Nephron (organoid): ENCODE measurements at regions not wholly inside any gene's neighbourhood (a gene's known extent, or its start where the extent isn't known, plus 50 kb on each side); places are given as distances from the start of the nearest gene placed in this dataset.
A peak's percentile ranks its signal among the peaks of the same experiment; 100 is the strongest.

Experiments
- H3K27ac Mint-ChIP-seq, 3 experiments: 2 replicates each; pipeline ENCODE4 v1.8.0; 2020; ENCODE audit warnings: mixed read lengths in 3 of 3, mild to moderate bottlenecking in 2 of 3, moderate library complexity in 1 of 3
- H3K27me3 Mint-ChIP-seq: 2 replicates; pipeline ENCODE4 v1.8.0; 2021; ENCODE audit warnings: low read depth, mild to moderate bottlenecking, moderate library complexity, mixed read lengths
- H3K36me3 Mint-ChIP-seq: 2 replicates; pipeline ENCODE4 v1.8.0; 2020; ENCODE audit warnings: low read depth, mixed read lengths
- H3K4me1 Mint-ChIP-seq: 2 replicates; pipeline ENCODE4 v1.8.0; 2020; ENCODE audit warnings: mixed read lengths
- H3K4me3 Mint-ChIP-seq, 3 experiments: 2 replicates each; pipeline ENCODE4 v1.8.0; 2020; ENCODE audit warnings: mild to moderate bottlenecking in 3 of 3, mixed read lengths in 3 of 3, moderate library complexity in 2 of 3
- H3K9me3 Mint-ChIP-seq: 2 replicates; pipeline ENCODE4 v1.8.0; 2020; ENCODE audit warnings: mixed read lengths
- TF ChIP-seq, protein P1 (sequence below), 3 experiments: fragments of 200-600 bp; sonication (generic); IDR thresholded peaks; one replicate each; pipeline ENCODE4 v1.5.0; 2021; ENCODE audit warnings: antibody characterized with exemption in 3 of 3; ENCODE audit not compliant: unreplicated experiment in 3 of 3

DNA sequence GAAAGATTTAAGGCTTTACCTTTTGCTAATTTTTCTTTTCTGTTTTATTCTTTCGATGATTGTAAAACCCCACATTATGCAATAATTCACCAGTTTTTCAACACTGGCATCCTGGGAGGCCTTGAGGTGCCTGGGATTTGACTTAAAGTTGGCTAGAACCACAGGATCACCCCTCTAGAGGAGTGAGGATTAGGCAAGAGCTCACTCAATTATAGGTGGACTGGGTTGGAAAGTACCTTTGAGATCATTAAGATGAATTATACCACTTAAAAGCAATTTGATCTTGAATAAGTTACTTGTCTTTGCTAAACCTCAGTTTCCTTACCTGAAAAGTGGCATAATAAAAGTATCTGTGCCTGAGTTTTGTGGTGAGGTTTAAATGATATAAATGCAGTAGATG lies 212.8 kb upstream of the TPRG1 start:
- H3K9me3 Mint-ChIP-seq = no peaks in the 10 kb centered on the region
- H3K4me1 Mint-ChIP-seq = no peaks in the 10 kb centered on the region
- no peaks in the 10 kb centered on the region for H3K27me3 Mint-ChIP-seq
- H3K36me3 Mint-ChIP-seq = no peaks in the 10 kb centered on the region
- H3K4me3 Mint-ChIP-seq = no peak overlapping the region
- TF ChIP-seq, protein P1, sequence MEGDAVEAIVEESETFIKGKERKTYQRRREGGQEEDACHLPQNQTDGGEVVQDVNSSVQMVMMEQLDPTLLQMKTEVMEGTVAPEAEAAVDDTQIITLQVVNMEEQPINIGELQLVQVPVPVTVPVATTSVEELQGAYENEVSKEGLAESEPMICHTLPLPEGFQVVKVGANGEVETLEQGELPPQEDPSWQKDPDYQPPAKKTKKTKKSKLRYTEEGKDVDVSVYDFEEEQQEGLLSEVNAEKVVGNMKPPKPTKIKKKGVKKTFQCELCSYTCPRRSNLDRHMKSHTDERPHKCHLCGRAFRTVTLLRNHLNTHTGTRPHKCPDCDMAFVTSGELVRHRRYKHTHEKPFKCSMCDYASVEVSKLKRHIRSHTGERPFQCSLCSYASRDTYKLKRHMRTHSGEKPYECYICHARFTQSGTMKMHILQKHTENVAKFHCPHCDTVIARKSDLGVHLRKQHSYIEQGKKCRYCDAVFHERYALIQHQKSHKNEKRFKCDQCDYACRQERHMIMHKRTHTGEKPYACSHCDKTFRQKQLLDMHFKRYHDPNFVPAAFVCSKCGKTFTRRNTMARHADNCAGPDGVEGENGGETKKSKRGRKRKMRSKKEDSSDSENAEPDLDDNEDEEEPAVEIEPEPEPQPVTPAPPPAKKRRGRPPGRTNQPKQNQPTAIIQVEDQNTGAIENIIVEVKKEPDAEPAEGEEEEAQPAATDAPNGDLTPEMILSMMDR (IDR thresholded peaks at IDR 0.05; ENCODE audit: unreplicated experiment in 3 of 3) = no peak
- H3K27ac Mint-ChIP-seq = no peak overlapping the region

DNA sequence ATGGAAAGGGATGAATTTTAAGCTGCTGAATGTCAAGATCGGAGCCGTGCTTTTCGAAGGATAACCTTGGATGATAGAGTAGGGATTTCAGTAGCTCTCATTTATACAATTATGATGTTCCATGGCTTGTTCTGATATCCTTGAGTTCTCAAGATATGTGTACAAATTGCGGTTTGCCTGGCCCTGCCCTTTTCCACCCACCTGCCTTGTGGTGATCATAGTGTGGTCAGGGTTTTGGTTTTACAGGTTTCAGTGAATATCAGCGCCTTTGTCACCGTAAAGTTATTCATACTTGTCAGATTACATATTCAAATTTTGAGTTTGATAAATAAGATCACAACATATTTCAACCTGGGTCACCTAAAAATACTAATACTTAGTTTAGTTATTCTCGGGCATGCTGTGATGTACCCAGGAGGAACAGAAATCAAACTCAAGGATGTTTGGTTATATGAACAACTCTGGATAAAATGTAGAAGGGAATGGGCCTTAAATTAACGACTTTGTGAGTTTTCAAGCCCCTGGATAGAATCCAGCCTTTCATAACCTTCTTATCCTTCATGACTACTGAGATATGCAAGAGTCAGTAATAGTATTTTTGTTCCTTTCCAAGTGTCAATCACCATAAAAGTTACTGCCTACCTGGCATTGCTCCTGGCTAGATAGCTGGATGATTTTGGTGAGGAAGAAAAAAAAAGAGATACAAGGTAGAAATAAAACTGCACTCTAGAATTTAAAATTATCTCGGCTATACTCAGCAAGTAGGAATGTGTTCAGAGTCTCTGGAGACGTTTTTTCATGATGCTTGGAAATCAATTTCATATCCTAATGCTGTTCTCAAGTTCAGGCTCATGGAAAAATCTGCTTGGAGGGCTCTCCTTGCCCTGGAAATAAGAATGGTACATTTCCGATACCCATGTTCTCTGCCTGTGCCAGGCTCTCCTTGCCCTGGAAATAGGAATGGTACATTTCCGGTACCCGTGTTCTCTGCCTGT lies 209.2 kb upstream of the TPRG1 start:
- Mint-ChIP-seq H3K27ac (peak overlapping the region in 1 of 3 experiments; percentile 1), H3K4me3 (no peak overlapping the region), H3K4me1 (no peaks in the 10 kb centered on the region), H3K27me3 (no peaks in the 10 kb centered on the region), H3K36me3 (no peaks in the 10 kb centered on the region), H3K9me3 (peaks cover 3% of the 10 kb centered on the region)
- TF ChIP-seq, protein P1 (IDR thresholded peaks at IDR 0.05; ENCODE audit: unreplicated experiment in 3 of 3) = no peak

DNA sequence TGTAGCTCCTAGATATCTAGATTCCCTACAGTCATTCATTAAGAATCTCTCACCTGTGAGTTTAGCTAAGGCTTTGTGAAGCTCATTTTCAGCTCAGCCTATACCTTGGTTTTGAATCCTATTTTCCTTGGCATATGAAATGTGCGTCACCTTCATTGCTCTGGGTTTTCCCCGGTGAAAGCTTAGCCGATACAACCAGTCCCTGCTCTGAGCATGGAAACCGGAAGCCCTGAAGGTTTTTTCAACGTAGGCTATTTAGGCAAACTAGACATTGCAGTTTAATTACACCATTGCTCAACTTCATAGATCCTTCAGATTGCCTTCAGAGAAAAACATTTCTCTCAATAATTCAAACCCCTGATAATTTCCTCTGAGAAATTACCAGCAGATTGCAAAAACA lies 206.8 kb upstream of the TPRG1 start:
- TF ChIP-seq, protein P1 (IDR thresholded peaks at IDR 0.05; ENCODE audit: unreplicated experiment in 3 of 3) = no peak
- H3K9me3 Mint-ChIP-seq = peaks cover 6% of the 10 kb centered on the region
- no peaks in the 10 kb centered on the region for H3K4me1 Mint-ChIP-seq
- H3K27me3 Mint-ChIP-seq = no peaks in the 10 kb centered on the region
- H3K36me3 Mint-ChIP-seq = no peaks in the 10 kb centered on the region
- no peak overlapping the region for H3K4me3 Mint-ChIP-seq
- H3K27ac Mint-ChIP-seq = no peak overlapping the region

DNA sequence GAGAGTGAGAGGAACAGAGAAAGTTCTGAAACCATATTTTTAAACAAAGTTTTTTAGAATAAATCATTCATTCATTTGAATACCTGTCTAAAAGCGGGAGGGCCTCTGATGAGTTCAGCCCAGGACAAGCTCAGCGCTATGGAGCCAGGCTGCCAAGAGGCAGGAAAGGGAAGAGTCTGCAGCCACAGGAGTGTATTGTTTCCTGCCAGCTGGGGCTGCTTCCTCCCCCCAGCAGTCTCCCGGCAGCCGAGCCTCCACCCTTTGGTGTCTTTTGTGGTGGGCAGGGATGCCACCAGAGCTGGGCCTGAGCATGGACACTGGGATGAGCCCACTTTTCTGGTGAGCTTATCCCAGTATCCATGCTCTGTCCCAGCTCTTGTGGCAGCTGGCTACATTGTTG lies 199.5 kb upstream of the TPRG1 start:
- Mint-ChIP-seq H3K4me3 (no peak overlapping the region), H3K27ac (no peak overlapping the region), H3K9me3 (peaks cover 20% of the 10 kb centered on the region), H3K4me1 (peaks cover 7% of the 10 kb centered on the region), H3K36me3 (no peaks in the 10 kb centered on the region), H3K27me3 (peaks cover 13% of the 10 kb centered on the region)
- TF ChIP-seq, protein P1 (IDR thresholded peaks at IDR 0.05; ENCODE audit: unreplicated experiment in 3 of 3) = no peak

DNA sequence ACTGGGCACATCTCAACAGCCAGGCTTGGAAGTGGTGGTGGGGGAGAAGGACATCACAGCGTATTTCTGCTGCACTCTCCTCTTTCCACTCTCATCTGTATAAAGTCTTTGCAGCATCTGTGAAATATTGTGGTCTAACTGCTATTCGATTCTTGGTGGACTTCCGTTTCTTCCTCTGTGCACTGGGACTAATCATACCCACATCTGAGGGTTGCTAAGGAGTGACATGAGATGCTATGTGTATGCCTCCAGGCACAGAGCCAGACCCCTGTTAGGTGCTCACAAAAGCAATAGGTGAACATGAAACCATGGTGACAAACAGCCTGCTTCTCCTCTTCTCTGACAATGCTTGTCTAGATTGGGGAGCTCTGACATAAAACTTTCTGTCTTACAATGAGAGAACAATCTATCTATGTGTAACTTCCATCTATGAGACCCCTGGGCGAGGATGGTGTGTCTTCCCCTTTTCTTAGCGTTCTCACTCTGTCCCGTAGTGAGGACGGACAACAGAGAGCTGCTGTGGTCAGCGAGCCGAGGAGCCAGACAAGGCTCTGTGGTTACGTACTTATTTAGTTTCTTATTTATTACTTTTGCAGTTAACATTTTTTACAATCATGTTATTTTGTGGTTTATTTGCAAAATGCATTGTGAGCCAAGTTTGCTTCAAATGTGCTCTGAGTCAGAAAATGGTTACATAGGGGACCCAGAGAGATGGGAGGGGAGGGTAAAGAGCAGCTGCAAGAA lies 196.7 kb upstream of the TPRG1 start:
- H3K27me3 Mint-ChIP-seq = peaks cover 13% of the 10 kb centered on the region
- no peaks in the 10 kb centered on the region for H3K36me3 Mint-ChIP-seq
- peaks cover 7% of the 10 kb centered on the region for H3K4me1 Mint-ChIP-seq
- no peak overlapping the region for H3K4me3 Mint-ChIP-seq
- peak overlapping the region in 1 of 3 experiments; percentile 9 for H3K27ac Mint-ChIP-seq
- TF ChIP-seq, protein P1 (IDR thresholded peaks at IDR 0.05; ENCODE audit: unreplicated experiment in 3 of 3) = no peak
- peaks cover 16% of the 10 kb centered on the region for H3K9me3 Mint-ChIP-seq
